IMR-90 (cell line): ENCODE measurements at regions not wholly inside any gene's neighbourhood (a gene's known extent, or its start where the extent isn't known, plus 50 kb on each side); places are given as distances from the start of the nearest gene placed in this dataset.

Experiments used
- ATAC-seq: fragments of 200-7000 bp; cut with Tn5 transposase; 2 replicates; pipeline ENCODE4 v1.9.1; 2020; ENCODE audit warnings: low read depth, mild to moderate bottlenecking, moderate library complexity
- BruUV-seq: library from RNA; stranded (reverse); fragments of 400-500 nt; replicated peaks from 2 replicates; lab custom pipeline; 2021; lab: Mats Ljungman, UMichigan
- CTCF ChIA-PET: fragments of 300-600 bp; formaldehyde crosslinking; extraction: SDS; loops from one replicate; lab custom pipeline; 2021; ENCODE audit warnings: antibody characterized with exemption; lab: Yijun Ruan, JAX
- POLR2A ChIA-PET: fragments of 300-600 bp; sonication (Branson Sonifier 250); formaldehyde crosslinking; loops from one replicate; lab custom pipeline; 2022; ENCODE audit warnings: antibody characterized with exemption; ENCODE audit not compliant: unreplicated experiment; lab: Charles Lee
- DNase-seq: peaks from one replicate; pipeline ENCODE4 v3.0.0; 2013
- H2AFZ ChIP-seq: replicated peaks from 2 replicates; pipeline ENCODE3; 2013; ENCODE audit warnings: low read length, mild to moderate bottlenecking; ENCODE audit not compliant: poor library complexity
- H2AK5ac ChIP-seq: 2 replicates; pipeline ENCODE4 v1.6.1; 2013; ENCODE audit warnings: low read depth, low read length, inconsistent platforms
- H2AK9ac ChIP-seq: replicated peaks from 2 replicates; pipeline ENCODE3; 2013; ENCODE audit warnings: mild to moderate bottlenecking, low read depth, low read length, moderate library complexity; ENCODE audit not compliant: poor library complexity
- H2BK120ac ChIP-seq: 2 replicates; pipeline ENCODE4 v1.6.1; 2013; ENCODE audit warnings: low read depth, low read length, inconsistent platforms
- H2BK15ac ChIP-seq: 3 replicates; pipeline ENCODE4 v1.6.1; 2013; ENCODE audit warnings: low read depth, low read length, inconsistent platforms
- H2BK20ac ChIP-seq: 2 replicates; pipeline ENCODE4 v1.6.1; 2013; ENCODE audit warnings: low read depth, mild to moderate bottlenecking, inconsistent platforms, low read length, moderate library complexity
- H2BK5ac ChIP-seq: 2 replicates; pipeline ENCODE4 v1.6.1; 2013; ENCODE audit warnings: mild to moderate bottlenecking, low read depth, low read length, inconsistent platforms; ENCODE audit not compliant: poor library complexity, severe bottlenecking
- H3K14ac ChIP-seq: replicated peaks from 2 replicates; pipeline ENCODE4 v1.6.1; 2013; ENCODE audit warnings: low read depth, low read length, inconsistent platforms
- H3K18ac ChIP-seq: 2 replicates; pipeline ENCODE4 v1.6.1; 2013; ENCODE audit warnings: low read depth, low read length, control low read depth
- H3K23ac ChIP-seq: 2 replicates; pipeline ENCODE4 v1.6.1; 2013; ENCODE audit warnings: low read depth, low read length, inconsistent platforms
- H3K27ac ChIP-seq: 2 replicates; pipeline ENCODE4 v1.5.1; 2013; ENCODE audit warnings: mild to moderate bottlenecking, control low read depth, low read length; ENCODE audit not compliant: insufficient read depth
- H3K27me3 ChIP-seq: 2 replicates; pipeline ENCODE4 v1.6.1; 2013; ENCODE audit warnings: low read length; ENCODE audit not compliant: control insufficient read depth, insufficient read depth
- H3K36me3 ChIP-seq: 2 replicates; pipeline ENCODE4 v1.6.1; 2013; ENCODE audit warnings: low read length, mixed read lengths; ENCODE audit not compliant: control insufficient read depth, insufficient read depth
- H3K4ac ChIP-seq: 2 replicates; pipeline ENCODE4 v1.6.1; 2013; ENCODE audit warnings: low read depth, low read length, inconsistent platforms
- H3K4me1 ChIP-seq: 2 replicates; pipeline ENCODE4 v1.6.1; 2013; ENCODE audit warnings: low read length, mixed read lengths; ENCODE audit not compliant: control insufficient read depth, insufficient read depth
- H3K4me2 ChIP-seq: 2 replicates; pipeline ENCODE4 v1.6.1; 2013; ENCODE audit warnings: low read depth, mild to moderate bottlenecking, control low read depth, low read length, moderate library complexity
- H3K4me3 ChIP-seq: 2 replicates; pipeline ENCODE4 v1.5.1; 2013; ENCODE audit warnings: low read depth, mild to moderate bottlenecking, control low read depth, low read length, moderate library complexity; ENCODE audit not compliant: insufficient read depth
- H3K56ac ChIP-seq: 2 replicates; pipeline ENCODE4 v1.6.1; 2013; ENCODE audit warnings: low read length, inconsistent platforms; ENCODE audit not compliant: insufficient read depth; ENCODE audit errors: extremely low read depth
- H3K79me1 ChIP-seq, 2 experiments: 2 replicates each; pipeline ENCODE4 v1.6.1; 2013; ENCODE audit warnings: low read length in 2 of 2, inconsistent platforms in 1 of 2, low read depth in 1 of 2
- H3K9ac ChIP-seq: 2 replicates; pipeline ENCODE4 v1.6.1; 2013; ENCODE audit warnings: low read depth, low read length, control low read depth
- H3K9me1 ChIP-seq: 2 replicates; pipeline ENCODE4 v1.6.1; 2013; ENCODE audit warnings: low read length, inconsistent platforms; ENCODE audit not compliant: insufficient read depth
- H3K9me3 ChIP-seq: 2 replicates; pipeline ENCODE4 v1.6.1; 2013; ENCODE audit warnings: low read length; ENCODE audit not compliant: control insufficient read depth, insufficient read depth
- H4K20me1 ChIP-seq: 2 replicates; pipeline ENCODE4 v1.6.1; 2013; ENCODE audit warnings: low read length, inconsistent platforms; ENCODE audit not compliant: insufficient read depth
- H4K5ac ChIP-seq: 2 replicates; pipeline ENCODE4 v1.6.1; 2013; ENCODE audit warnings: mild to moderate bottlenecking, low read depth, low read length, control low read depth
- H4K8ac ChIP-seq, 2 experiments: 2 replicates each; pipeline ENCODE4 v1.6.1; 2013; ENCODE audit warnings: low read depth in 2 of 2, low read length in 2 of 2, control low read depth in 1 of 2, inconsistent platforms in 1 of 2
- H4K91ac ChIP-seq: 2 replicates; pipeline ENCODE4 v1.6.1; 2013; ENCODE audit warnings: low read depth, low read length, inconsistent platforms; ENCODE audit not compliant: insufficient read depth
- CEBPB ChIP-seq: IDR thresholded peaks from 2 replicates; pipeline ENCODE4 v1.6.1; 2012; ENCODE audit warnings: low read depth, low read length, improper control_type of control experiment
- CHD1 ChIP-seq: IDR thresholded peaks from 2 replicates; pipeline ENCODE4 v1.6.1; 2012; ENCODE audit warnings: low read depth, low read length, improper control_type of control experiment
- FOS ChIP-seq: fragments of 150-350 bp; IDR thresholded peaks from 2 replicates; pipeline ENCODE4 v1.6.1; 2016; ENCODE audit warnings: low read depth, low read length
- MAFK ChIP-seq: IDR thresholded peaks from 2 replicates; pipeline ENCODE4 v1.6.1; 2012; ENCODE audit warnings: low read depth, low read length, improper control_type of control experiment
- MXI1 ChIP-seq: IDR thresholded peaks from 2 replicates; pipeline ENCODE4 v1.6.1; 2012; ENCODE audit warnings: low read depth, mild to moderate bottlenecking, low read length, moderate library complexity, borderline replicate concordance
- NFE2L2 ChIP-seq: fragments of 150-350 bp; IDR thresholded peaks from 2 replicates; pipeline ENCODE4 v1.6.1; 2016; ENCODE audit warnings: low read depth, mild to moderate bottlenecking, low read length
- POLR2A ChIP-seq: IDR thresholded peaks from 2 replicates; pipeline ENCODE4 v1.6.1; 2012; ENCODE audit warnings: mild to moderate bottlenecking, low read depth, low read length
- RAD21 ChIP-seq: IDR thresholded peaks from 2 replicates; pipeline ENCODE4 v1.6.1; 2012; ENCODE audit warnings: low read length, improper control_type of control experiment
- RCOR1 ChIP-seq: IDR thresholded peaks from 2 replicates; pipeline ENCODE4 v1.6.1; 2012; ENCODE audit warnings: mild to moderate bottlenecking, low read length, improper control_type of control experiment; ENCODE audit not compliant: insufficient replicate concordance
- RFX5 ChIP-seq: IDR thresholded peaks from 2 replicates; pipeline ENCODE4 v1.8.0; 2012; ENCODE audit warnings: low read depth, mild to moderate bottlenecking, low read length, moderate library complexity
- SMC3 ChIP-seq: fragments of 150-350 bp; IDR thresholded peaks from 2 replicates; pipeline ENCODE4 v1.6.1; 2016; ENCODE audit warnings: low read depth, mild to moderate bottlenecking, antibody characterized with exemption, low read length, moderate library complexity
- WGBS, 2 experiments: methylation state at CpG; one replicate each; pipeline versions ENCODE4 v1.1.5 to v1.1.7; 2013; ENCODE audit warnings: missing lambda C conversion rate in 2 of 2; ENCODE audit not compliant: insufficient read length in 1 of 2; ENCODE audit errors: extremely low coverage in 2 of 2; 5-methylcytosine and 5-hydroxymethylcytosine counted together
- dilution Hi-C: fragments of 300-500 bp; cut with HindIII; formaldehyde crosslinking; loops from one replicate; pipeline ENCODE4 v1.14.3; 2018; ENCODE audit warnings: low sequenced_read_pairs; ENCODE audit not compliant: unreplicated experiment
- in situ Hi-C: fragments of 300-500 bp; cut with MboI; formaldehyde crosslinking; loops from 3 replicates; pipeline ENCODE4 v1.14.3; 2019; ENCODE audit warnings: low sequenced_read_pairs, inconsistent platforms, mixed read lengths
- intact Hi-C: fragments of 100-400 bp; cut with micrococcal nuclease; formaldehyde crosslinking; loops from 2 replicates; pipeline ENCODE4 v1.10.0; 2022
- TF ChIP-seq, protein P1 (sequence below): conservative IDR thresholded peaks from 2 replicates; pipeline ENCODE4 v1.5.1; 2012; ENCODE audit warnings: mild to moderate bottlenecking, low read depth, low read length, improper control_type of control experiment
- TF ChIP-seq, protein P2 (sequence below): fragments of 150-350 bp; IDR thresholded peaks from 2 replicates; pipeline ENCODE4 v1.6.1; 2016; ENCODE audit warnings: low read depth, mild to moderate bottlenecking, low read length, moderate library complexity, borderline replicate concordance
- TF ChIP-seq, protein P3 (sequence below): fragments of 150-350 bp; IDR thresholded peaks from 2 replicates; pipeline ENCODE4 v1.6.1; 2017; ENCODE audit warnings: mild to moderate bottlenecking, antibody characterized with exemption, low read length, low read depth

DNA sequence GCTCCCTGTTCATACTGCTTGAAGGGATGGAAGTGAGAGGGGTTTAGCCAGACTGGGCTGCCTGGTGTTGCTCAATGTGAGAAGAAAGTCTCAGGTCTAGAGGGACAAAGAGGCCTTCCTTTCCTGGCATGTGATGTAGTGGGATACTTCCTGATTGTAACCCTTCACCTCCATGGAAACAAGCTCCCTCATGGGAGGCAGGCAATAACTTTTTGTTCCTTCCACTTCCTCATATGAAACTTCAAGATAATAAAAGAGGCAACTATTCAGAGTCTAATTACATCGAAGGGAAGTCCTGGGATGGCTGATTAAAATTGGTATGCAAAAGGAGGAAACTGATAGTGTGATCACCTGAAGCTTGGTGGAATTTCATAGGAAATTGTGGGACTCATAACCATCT, 84.1 kb upstream of the ETV1 start:
- Histone ChIP-seq H3K27ac (no peak overlapping the region), H3K4me1 (no peaks in the 10 kb centered on the region), H2BK20ac (no peak overlapping the region), H3K4me3 (no peak overlapping the region), H4K20me1 (no peaks in the 10 kb centered on the region), H3K14ac (no peak overlapping the region), H3K56ac (no peak overlapping the region), H4K91ac (no peak overlapping the region), H2BK15ac (no peak overlapping the region), H3K9me3 (no peaks in the 10 kb centered on the region), H2AFZ (no peak overlapping the region), H3K9me1 (no peaks in the 10 kb centered on the region), H4K8ac (no peak overlapping the region), H3K27me3 (no peaks in the 10 kb centered on the region), H3K4me2 (no peak overlapping the region), H3K23ac (no peak overlapping the region), H3K79me1 (no peaks in the 10 kb centered on the region), H2BK120ac (no peak overlapping the region), H2BK5ac (no peak overlapping the region), H2AK9ac (no peak overlapping the region), H3K4ac (no peak overlapping the region), H3K18ac (no peak overlapping the region), H3K9ac (no peak overlapping the region), H4K5ac (no peak overlapping the region), H2AK5ac (no peak overlapping the region), H3K36me3 (no peaks in the 10 kb centered on the region)
- TF ChIP-seq CHD1: no peak
- no peak for TF ChIP-seq RCOR1
- TF ChIP-seq RFX5: no peak
- no peak for TF ChIP-seq POLR2A
- no peak for TF ChIP-seq MAFK
- no peak for TF ChIP-seq CEBPB
- TF ChIP-seq, protein P1, sequence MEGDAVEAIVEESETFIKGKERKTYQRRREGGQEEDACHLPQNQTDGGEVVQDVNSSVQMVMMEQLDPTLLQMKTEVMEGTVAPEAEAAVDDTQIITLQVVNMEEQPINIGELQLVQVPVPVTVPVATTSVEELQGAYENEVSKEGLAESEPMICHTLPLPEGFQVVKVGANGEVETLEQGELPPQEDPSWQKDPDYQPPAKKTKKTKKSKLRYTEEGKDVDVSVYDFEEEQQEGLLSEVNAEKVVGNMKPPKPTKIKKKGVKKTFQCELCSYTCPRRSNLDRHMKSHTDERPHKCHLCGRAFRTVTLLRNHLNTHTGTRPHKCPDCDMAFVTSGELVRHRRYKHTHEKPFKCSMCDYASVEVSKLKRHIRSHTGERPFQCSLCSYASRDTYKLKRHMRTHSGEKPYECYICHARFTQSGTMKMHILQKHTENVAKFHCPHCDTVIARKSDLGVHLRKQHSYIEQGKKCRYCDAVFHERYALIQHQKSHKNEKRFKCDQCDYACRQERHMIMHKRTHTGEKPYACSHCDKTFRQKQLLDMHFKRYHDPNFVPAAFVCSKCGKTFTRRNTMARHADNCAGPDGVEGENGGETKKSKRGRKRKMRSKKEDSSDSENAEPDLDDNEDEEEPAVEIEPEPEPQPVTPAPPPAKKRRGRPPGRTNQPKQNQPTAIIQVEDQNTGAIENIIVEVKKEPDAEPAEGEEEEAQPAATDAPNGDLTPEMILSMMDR: no peak
- TF ChIP-seq, protein P2, sequence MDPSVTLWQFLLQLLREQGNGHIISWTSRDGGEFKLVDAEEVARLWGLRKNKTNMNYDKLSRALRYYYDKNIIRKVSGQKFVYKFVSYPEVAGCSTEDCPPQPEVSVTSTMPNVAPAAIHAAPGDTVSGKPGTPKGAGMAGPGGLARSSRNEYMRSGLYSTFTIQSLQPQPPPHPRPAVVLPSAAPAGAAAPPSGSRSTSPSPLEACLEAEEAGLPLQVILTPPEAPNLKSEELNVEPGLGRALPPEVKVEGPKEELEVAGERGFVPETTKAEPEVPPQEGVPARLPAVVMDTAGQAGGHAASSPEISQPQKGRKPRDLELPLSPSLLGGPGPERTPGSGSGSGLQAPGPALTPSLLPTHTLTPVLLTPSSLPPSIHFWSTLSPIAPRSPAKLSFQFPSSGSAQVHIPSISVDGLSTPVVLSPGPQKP: no peak
- no peak for TF ChIP-seq RAD21
- TF ChIP-seq, protein P3, sequence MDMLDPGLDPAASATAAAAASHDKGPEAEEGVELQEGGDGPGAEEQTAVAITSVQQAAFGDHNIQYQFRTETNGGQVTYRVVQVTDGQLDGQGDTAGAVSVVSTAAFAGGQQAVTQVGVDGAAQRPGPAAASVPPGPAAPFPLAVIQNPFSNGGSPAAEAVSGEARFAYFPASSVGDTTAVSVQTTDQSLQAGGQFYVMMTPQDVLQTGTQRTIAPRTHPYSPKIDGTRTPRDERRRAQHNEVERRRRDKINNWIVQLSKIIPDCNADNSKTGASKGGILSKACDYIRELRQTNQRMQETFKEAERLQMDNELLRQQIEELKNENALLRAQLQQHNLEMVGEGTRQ: no peak
- no peak for TF ChIP-seq SMC3
- TF ChIP-seq MXI1: no peak
- TF ChIP-seq FOS: no peak
- no peak for TF ChIP-seq NFE2L2
- no TSS peak for BruUV-seq
- in situ Hi-C loops (no loop called here), intact Hi-C loops (no loop called here), dilution Hi-C loops (no loop called here)
- DNase-seq: no peak
- ChIA-PET POLR2A (no interaction called here), CTCF (no interaction called here)
- no CpG with 5 or more reads among the region's 1 CpG for whole genome bisulfite sequencing, 2 experiments
- no peak for ATAC-seq
